ENCODE measurements at regions not wholly inside any gene's neighbourhood (a gene's known extent, or its start where the extent isn't known, plus 50 kb on each side); places are given as distances from the start of the nearest gene placed in this dataset.
"Not testable (repeated sequence)": the region's sequence is repeated elsewhere in the genome, so short reads cannot be mapped to it uniquely, and the experiment has no call there.

DNA sequence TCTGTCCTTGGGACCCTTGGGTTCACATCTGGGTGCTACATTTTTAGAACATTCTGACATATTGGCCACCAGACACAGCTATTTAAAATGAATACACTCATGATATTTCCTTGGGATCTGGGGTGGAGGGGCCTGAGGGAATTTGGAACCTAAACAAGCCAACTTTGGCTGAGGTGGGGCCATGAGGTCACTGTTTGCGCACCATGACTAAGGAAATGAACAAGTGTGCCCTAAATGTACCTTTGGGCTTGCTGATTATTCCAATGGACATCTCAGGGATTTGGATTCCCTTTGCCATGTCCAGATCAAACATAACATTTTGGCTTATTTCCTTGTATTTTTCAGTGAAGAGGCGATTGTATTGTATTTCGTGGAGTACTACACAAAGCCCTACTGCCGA is 80.5 kb upstream of the SEC11C start:
- no peak for DNase-seq

DNA sequence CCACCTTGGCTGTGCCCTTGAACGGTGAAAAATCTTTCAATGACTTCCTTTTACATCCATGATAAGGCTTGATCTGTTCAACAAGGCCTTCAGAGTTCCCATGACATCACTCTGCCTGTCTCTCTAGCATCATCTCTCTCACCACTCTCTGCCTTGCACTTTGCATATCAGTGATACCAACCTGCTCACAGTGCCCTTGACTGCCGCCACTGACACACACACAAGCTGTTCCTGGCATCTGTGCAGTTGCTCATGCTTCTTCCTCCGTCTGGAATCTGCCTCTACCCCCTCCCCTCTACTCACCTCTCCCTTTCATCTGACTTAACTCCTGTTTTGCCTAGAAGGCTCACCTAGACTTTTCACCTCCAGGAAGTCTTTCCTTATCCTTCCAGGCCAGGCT is 79.1 kb upstream of the SEC11C start:
- no peak for DNase-seq

DNA sequence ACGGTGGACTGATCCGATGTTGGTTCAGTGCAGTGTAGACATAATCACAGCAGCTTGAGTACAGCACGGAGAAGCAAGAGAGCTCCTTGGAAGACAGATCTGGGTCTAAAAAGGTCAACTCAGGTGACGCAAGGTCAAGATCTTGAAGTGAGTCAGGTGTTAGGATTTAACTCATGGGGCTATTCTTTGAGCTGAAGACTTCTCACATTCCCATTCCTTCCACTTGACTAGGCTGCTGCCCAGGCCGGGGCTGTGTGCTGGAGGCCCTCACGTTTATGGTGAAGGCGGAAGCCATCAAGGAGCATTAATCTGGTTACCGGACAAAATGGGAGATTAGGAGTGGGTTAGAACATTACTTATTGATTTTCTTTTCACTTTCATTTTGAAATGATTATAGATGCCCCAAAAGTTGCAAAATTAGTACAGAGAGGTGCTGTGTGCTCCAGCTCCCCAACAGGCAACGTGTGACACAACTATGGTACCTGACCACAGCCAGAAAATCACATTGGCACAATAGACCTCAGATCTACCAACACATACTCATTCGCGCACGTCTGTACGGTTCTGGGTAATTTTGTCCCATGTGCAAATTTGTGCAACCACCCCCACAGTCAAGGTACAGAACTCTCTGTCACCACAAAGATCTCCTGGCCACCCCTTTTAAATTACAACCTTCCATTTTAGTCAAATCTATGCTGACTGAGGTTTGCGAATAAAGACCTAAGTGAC is 77.6 kb upstream of the SEC11C start:
- no peak for DNase-seq

DNA sequence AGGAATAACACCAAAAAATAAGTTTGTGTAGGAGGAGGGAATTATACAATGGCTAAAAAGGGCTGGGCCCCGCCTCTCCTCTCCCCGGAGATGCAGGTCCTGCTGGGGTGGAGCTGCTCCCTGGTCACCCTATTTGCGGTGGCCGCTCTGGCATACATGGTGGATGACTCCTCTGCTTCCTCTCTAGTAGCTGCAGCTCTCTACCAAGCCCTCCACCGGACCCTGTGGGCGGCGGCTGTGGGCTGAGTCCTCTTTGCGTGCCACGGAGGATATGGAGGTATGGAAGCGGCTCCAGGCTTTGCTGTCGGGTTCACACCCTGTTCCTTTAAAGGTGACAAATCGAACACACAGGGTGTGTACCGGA is 77.1 kb upstream of the SEC11C start:
- no peak for DNase-seq

DNA sequence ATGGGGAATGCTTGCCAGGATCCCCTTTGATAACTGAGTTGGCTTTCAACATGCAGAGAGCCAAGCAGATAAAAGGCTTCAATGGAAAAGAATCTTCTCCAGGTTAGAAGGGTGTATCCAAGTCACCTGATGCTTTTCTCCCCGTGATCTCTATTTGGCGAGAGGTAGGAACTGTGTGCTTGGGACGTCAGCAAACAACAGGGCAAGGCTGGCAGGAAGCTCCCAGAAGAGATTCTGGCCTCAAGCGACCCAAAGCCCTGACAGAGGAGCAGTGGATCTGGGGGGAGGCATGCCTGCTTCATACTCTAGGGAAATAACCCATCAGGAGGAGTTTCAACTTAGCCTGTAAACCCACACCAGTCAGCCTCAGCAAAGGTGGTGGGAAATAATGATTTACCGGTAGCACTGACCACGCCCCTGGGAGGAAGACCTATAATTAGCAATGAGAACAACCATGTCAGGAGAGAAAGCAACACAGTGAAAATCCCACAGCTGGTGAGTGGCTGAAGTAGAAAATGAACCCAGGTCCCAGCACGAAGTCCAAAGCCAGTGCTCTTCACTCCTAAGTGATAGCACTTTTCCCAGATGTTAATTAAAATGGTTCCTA is 76.3 kb upstream of the SEC11C start:
- no peak for DNase-seq

DNA sequence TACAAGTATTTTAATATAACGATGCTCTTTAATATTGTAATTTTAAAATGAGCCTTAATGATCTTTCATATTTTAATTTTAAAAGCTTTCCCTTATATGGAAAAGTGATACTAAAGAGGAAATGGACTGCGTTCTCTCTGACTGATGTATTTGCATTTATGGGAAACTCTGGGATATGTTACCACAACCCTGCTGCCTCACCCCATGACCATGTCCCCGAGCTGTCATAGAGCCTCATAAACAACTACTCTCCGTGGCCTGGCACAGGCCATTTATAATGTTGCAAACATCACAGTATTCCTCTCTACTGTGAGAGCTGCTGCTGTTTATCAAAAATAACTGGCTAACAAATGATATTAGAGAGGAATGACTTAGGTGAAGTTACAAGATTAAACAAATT is 75.8 kb upstream of the SEC11C start:
- no peak for DNase-seq

DNA sequence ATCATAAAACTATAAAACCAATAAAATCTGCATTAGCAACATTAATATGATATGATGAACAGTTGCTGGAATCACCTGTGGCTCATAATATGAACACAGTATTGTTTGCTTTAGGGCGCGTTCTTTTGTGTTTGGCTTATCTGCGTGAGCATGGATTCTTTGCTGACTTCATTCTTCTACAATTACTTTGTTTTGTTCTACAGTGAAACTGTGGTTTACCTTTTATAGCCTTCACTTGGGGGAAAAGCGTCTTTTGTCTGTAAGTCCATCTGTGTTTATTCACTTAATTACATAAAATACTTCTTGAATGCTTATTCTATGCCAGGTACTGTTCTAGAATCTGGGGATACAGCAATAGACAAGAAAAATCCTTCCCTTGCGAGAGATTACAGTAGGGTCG is 74.0 kb upstream of the SEC11C start:
- DNase-seq: no peak

DNA sequence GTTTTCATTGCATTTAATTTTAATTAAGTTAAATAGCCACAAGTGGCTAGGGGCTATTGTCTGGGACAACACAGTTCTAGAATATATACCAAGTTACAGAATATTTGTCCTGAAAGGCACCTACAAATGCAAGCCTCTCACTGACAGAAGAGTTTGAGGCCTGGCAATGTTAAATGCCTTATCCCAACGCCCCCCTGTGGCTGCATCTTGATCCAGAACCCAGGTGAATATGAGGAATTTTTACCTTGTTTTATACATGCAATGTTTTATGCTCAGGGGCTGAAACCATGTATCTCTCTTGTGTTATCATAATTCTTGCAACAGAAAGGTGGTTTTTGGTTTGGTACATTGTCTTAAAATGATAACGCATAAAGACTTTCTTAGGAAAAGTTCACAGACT is 71.8 kb upstream of the SEC11C start:
- no peak for DNase-seq

DNA sequence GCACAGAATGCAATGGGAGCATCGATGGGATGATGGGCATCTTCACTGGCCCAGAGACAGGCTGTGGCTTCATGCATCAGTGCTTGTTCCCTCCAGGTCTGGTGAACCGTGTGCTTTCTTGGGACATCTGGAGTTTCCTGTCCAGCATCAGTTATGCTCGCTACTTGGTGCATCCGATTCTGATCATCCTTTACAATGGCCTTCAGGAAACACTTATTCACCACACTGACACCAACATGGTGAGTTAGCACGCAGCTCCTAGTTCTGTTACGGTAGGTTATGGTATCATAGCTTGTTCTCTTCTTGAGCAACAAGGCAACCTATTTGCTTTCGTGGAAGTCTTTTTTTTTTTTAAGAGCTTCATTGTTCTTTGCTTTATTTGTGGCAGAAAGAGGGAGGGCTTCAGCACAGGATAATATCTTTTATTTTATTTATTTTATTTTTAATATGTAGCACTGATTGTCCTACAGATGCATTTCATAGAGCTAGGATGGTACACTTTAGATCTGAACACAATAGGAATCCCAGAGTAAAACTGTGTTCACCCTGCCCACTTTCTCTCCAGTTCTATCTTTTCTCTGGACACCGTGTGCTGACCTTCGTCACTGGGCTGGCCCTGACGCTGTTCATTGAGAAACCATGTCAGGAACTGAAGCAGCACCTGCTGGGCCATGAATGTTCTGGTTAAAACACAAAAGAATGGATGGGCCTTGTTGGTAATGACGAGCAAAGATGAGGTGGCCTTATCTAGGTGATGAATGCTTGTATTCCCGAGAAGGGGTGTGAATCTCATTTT is 71.2 kb upstream of the SEC11C start:
- DNase-seq: no peak

DNA sequence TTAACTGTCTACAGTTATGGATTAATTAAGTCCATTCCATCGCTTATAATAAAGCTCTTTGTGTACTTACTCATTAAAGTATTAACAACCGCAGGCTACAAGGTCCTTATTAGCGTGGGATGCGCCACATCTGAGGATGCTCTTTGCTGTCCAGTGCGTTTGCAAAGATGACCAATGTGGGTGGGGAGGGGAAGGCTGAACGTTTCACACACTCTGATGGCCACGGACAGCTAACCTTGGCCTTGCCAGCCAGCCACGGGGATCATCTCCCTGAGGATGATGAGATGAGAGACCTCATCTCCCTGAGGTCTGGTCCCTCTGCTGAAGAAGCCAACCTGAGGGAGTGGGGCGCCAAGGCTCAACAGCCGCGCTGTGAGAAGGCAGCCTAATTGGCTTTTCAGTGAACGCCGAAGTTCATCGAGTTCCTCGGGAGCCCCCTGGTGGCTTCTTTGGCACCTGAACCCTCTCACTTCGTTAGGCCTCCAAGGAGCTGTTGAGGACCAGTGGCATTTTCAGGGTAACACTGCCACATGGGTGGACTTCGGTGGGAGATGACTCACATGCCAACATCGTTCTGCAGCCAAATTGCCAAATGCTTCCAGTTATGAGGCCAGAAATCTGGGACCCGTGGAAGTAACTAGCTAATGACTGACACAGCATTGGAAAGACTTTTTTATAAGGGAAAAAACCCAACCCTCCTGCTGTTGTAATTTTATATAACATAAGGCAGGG is 69.3 kb upstream of the SEC11C start:
- DNase-seq: peak; percentile 66

DNA sequence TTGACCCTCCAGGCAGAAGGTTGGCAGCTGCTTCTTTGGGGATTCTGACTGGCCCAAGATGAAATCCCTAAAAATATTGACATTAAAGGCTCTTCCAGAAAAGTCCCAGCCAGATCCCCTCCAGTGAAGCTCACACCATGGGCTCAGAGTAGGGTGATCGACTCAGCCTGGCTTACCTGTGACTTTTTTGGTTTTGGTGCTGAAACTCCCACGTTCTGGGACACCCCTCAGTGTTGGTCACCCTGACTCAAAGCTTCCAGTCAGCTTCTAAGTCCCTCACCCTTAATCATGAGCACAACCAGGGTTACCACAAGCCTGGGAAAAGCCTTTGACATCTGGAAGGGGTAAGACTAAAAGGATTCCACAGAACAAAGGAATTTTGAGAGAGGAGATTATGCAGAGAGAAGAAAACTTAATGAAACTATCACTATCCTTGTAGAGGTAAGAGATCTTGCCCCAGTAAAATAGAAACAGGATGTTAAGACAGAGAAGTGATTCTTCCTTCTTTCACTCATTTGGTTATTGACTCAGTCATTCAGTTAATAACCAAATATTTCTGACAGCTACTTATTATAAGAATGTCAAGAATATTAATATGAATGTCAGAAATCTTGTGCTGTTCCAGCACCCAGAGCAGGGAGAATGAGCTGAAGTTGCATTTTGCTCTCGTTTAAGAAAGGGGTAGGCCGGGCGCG is 66.8 kb upstream of the SEC11C start:
- no peak for DNase-seq

DNA sequence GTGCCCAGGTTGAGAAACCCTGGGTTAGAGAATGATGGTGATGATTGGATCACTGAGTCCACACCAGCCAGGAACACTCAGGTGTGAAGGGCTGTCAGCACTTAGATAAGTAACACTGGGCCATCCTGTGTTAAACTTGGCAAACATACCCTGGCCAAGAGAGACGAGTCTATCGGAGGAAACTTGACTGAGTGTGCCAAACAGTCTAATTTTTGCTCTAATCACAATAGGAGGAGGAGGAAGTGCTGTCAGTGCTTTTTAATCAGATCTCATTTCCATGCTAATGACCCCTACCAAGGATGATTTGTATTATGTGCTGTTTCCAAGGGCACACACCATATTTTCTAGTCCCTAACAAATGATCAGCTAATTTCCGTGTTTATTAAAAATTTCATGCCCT is 63.8 kb upstream of the SEC11C start:
- DNase-seq: no peak

DNA sequence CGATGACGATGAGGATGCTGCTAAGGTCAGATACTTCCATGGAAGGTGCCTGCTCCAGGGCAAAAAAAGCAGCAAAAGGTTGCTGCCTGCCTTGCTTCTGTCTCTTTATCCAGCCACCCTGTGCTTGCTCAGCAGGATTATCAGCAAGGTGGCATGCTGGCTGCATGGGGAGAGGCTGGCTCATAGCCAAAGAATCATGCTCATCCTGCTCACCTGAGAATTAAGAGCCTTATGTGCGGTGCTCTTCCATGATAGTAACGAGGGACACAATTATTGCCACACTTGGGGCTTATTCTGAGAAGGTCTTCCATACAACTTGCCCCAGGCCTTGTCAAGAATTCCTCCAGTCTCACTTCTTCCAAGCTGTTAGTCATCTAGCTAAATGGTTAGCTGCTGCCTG is 60.4 kb upstream of the SEC11C start:
- no peak for DNase-seq

DNA sequence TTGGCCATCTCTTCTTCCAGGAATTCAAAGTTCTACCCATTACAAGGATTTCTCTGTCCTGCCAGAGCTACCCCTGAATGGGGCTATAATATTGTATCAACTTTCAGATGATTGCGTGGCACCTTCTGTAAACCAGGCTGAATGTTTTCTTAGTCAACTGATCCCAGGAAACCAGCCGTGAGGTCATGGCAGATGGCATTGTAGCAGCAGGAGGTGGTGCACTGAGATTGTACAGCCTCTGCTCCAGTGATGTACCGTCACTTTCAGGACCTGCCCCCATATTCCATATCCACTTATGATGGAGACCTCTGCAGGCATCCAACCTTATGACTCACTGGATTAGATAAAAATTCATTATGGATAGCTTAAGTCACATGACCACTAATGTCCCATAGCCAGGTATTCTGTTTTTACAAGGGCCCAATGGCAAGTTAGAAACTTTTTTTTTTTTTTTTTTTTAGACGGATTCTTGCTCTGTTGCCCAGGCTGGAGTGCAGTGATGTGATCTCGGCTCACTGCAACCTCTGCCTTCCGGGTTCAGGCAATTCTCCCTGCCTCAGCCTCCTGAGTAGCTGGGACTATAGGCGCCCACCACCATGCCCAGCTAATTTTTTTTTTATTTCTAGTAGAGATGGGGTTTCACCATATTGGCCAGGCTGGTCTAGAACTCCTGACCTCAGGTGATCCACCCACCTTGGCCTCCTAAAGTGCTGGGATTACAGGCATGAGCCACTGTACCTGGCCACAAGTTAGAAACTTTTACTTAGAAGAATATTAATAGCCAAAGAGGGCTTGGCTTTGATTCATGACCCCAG is 59.8 kb upstream of the SEC11C start:
- DNase-seq: not testable (repeated sequence)

DNA sequence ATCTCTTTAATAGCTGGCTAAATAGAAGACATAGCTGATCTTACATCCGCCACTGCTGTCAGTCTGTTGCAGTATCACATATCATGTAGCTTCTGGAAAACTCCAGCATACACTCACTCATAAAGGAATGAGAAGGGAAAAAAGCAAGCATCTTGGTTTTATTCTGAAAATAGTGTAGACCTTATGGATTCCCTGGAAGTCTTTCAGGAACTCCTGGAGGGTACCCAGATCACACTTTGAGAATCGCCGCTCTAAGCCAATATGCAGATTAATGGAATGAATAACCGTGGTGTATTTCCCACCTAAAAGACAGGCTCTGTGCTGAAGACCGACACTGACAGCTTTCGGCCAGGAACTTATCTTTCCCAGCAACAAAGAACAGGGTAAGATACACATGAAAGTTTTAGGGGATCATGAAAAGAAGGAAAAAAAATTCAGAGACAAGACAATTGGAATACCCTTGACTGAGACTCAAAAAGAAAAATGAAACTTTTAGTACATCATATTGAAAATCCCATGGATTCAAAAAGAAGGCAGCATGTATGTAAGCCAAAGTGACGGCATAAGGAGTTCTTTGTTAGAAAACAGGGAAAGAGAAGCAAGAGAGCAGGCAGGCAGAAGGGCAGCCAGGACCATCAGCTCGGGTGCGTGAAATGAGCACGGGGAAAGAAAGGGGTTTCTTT is 56.4 kb upstream of the SEC11C start:
- DNase-seq: no peak

DNA sequence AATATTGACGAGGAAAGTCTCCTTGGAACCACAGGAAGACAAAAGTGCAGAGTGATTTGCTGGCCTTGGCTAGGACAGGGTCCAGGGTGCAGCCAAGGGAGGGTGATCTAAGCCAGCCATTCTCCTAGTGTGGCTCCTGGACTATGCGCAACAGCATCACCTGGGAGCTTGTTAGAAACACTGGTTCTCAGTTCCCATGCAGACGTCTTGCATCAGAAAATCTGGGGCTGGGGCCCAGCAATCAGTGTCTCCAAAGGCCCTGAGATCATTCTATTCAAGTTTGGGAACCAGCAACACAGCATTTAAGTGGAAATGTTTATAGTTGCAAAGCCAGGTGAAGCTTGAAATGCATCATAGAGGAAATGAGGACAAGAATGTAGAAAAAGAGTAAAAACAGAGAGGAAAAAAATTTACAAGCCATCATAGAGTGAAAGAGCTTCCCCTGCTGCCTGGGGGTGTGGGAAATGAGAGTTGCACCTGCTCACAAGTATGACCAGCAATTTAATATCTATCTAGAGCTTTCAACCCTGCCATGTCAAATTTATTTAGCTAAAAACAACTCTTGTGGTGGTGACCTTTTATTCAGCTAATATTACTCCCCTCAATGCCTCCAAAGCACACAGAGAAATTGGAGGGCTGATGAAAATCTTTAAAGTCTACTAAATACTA is 54.4 kb upstream of the SEC11C start:
- no peak for DNase-seq

DNA sequence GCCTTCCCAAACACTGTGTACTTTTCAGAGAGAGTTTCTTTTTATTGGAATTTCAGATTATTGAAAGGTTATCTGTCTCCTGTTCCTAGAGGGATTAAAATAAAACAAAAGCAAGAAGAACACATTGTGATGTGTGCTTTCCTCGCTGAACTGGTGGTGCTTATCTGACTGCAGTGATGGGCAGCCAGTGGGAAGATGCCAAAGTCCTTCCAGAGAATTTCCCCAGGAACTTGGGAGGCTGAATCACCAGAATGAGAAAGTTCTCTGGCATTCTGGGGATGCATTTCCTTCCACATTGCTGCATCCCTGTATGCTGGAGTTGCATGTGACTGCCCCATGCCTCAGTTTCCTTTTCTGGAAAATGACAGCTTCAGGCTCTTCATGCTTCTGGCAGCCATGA is 53.9 kb upstream of the SEC11C start:
- DNase-seq: no peak

DNA sequence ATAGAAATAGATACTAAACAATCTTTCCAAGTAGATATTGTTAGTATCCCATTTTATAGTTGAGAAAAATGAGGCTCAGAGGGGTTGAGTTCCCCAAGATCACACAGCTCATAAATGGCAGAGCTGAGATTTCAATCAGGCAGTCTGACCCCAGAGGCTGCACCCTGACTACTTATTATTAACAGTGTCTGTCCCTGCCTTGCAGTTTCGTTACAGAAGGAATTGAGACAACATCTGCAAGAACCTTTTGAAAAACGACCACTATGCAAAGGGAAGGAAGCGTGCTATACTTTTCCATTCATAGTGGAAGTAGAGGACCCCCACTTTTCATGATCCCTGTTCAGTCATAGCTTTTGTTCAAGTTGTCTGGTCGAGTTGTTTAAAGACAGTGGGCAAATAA is 53.2 kb upstream of the SEC11C start:
- DNase-seq: no peak

DNA sequence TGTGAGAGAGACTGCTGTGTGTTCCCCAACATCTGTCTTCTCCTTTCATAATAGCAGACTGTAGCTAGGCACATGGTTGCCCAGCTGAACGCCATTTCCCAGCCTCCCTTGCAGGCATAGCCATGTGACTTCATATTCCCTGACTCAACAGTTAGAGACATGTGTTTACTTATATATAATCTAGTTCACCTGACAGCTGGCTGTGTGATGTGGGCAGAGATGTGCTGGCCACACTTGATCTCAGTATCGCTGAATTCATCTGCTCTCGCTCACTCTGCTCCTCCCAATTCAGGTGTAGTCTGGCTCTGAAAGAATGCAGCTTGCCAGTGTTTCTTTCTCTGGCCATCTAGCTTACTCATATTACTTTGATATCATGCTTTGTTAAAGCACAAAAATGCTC is 52.3 kb upstream of the SEC11C start:
- DNase-seq: no peak
